ENCODE measurements at regions not wholly inside any gene's neighbourhood (a gene's known extent, or its start where the extent isn't known, plus 50 kb on each side); places are given as distances from the start of the nearest gene placed in this dataset.
A peak's percentile ranks its signal among the peaks of the same experiment; 100 is the strongest.

DNA sequence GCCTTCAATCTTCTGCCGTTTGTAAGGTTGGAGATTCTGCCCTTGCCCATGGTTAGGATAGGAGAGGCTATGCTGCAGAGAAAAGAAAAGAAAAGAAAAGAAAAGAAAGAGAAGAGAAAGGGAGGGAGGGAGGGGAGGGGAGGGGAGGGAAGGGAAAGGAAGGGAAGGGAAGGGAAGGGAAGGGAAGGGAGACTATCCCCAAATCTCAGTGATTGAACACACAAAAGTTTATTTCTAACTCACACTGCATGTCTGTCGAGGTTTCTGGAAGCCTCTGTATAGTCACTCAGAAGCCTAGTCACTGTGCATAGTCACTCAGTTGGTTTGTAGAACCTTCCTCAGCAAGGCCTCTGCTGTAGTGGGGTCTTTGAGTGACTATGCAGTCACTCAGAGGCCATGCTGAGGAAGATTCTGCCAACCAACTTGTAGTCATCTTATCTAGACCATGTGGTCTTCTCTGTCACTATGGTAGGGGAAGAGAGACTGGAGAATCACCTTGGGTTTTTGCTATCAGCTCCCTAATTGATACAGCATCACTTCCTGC, 52.3 kb upstream of the ABCC9 start:
- H3K4me1 ChIP-seq (ENCODE audit: insufficient read depth) = peaks cover 9% of the 10 kb centered on the region
- H3K9me2 ChIP-seq (ENCODE audit: insufficient read depth) = peaks cover 11% of the 10 kb centered on the region; the same call in 1 of the 2 replicates
- no peak overlapping the region for H3K4me2 ChIP-seq
- TF ChIP-seq EZH2phosphoT487 (IDR thresholded peaks at IDR 0.05; ENCODE audit: unreplicated experiment) = no peak
- no peak for TF ChIP-seq JUNB (IDR thresholded peaks at IDR 0.05; ENCODE audit: unreplicated experiment)
- no peak for TF ChIP-seq STAT1 (IDR thresholded peaks at IDR 0.05; ENCODE audit: unreplicated experiment)
- no peak overlapping the region for H3K4me3 Mint-ChIP-seq
- H3K36me3 ChIP-seq (ENCODE audit: insufficient read depth) = no peaks in the 10 kb centered on the region
- H3F3A ChIP-seq (replicated peaks; ENCODE audit: low read depth) = no peaks in the 10 kb centered on the region
- H2AFZ ChIP-seq = peak overlapping the region; percentile 90; the same call in 1 of the 2 replicates
- no peaks in the 10 kb centered on the region for H3K79me2 ChIP-seq (replicated peaks; ENCODE audit: insufficient read depth)
- no peaks in the 10 kb centered on the region for H4K20me1 ChIP-seq (replicated peaks; ENCODE audit: insufficient read depth)
- H3K27ac ChIP-seq (ENCODE audit: low read depth) = no peak overlapping the region
- H3K36me3 Mint-ChIP-seq (ENCODE audit: low read depth) = no peaks in the 10 kb centered on the region
- DNase-seq (ENCODE audit: low spot score) = no peak
- H3K4me1 Mint-ChIP-seq = peaks cover 9% of the 10 kb centered on the region
- H3K4me3 ChIP-seq = no peak overlapping the region
- H3K27me3 ChIP-seq (ENCODE audit: insufficient read depth) = no peaks in the 10 kb centered on the region
- H3K27me3 Mint-ChIP-seq (ENCODE audit: insufficient read depth, low read depth, poor library complexity) = no peaks in the 10 kb centered on the region
- no peaks in the 10 kb centered on the region; the same call in 2 of the 3 replicates for H3K9me3 Mint-ChIP-seq
- H3K27ac Mint-ChIP-seq = no peak overlapping the region
- no peak for ATAC-seq

DNA sequence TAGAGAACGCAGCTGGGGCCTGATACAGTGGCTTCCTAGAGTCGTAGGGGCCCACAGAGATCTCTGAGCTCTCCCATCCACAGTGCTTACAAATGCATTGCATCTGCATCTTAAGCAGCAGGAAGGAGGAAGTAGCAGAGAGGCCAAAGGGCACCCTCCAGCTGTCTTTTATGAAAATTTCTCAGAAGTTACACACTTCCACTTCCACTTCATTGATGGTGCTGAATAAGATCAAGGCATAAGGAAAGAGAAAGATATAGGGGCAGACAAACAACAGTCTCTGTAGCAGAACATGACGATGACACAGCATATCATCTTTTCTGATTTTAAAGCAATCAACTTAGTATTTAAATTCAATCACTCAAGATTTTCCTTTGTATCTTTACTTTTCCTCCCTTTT, 51.6 kb upstream of the ABCC9 start:
- no peak overlapping the region for H3K4me2 ChIP-seq
- DNase-seq (ENCODE audit: low spot score) (no peak), ATAC-seq (peak; percentile 34; the same call in 2 of the 3 replicates)
- H3K36me3 ChIP-seq (ENCODE audit: insufficient read depth) = no peaks in the 10 kb centered on the region
- H3K27ac Mint-ChIP-seq = no peak overlapping the region; the same call in 1 of the 2 replicates
- H2AFZ ChIP-seq = peak overlapping the region; percentile 90
- H3K4me1 ChIP-seq (ENCODE audit: insufficient read depth) = peaks cover 9% of the 10 kb centered on the region
- H3K36me3 Mint-ChIP-seq (ENCODE audit: low read depth) = no peaks in the 10 kb centered on the region
- no peaks in the 10 kb centered on the region for H3K27me3 ChIP-seq (ENCODE audit: insufficient read depth)
- H3K79me2 ChIP-seq (replicated peaks; ENCODE audit: insufficient read depth) = no peaks in the 10 kb centered on the region
- H3K9me2 ChIP-seq (ENCODE audit: insufficient read depth) = peaks cover 11% of the 10 kb centered on the region; the same call in 1 of the 2 replicates
- no peaks in the 10 kb centered on the region; the same call in 2 of the 3 replicates for H3K9me3 Mint-ChIP-seq
- H3K4me1 Mint-ChIP-seq = peaks cover 11% of the 10 kb centered on the region
- no peaks in the 10 kb centered on the region for H4K20me1 ChIP-seq (replicated peaks; ENCODE audit: insufficient read depth)
- H3K4me3 Mint-ChIP-seq = no peak overlapping the region
- H3K4me3 ChIP-seq = no peak overlapping the region
- H3F3A ChIP-seq (replicated peaks; ENCODE audit: low read depth) = no peaks in the 10 kb centered on the region
- no peak overlapping the region for H3K27ac ChIP-seq (ENCODE audit: low read depth)
- H3K27me3 Mint-ChIP-seq (ENCODE audit: insufficient read depth, low read depth, poor library complexity) = no peaks in the 10 kb centered on the region
- TF ChIP-seq CREB1 (CRISPR knock-in tag; IDR thresholded peaks at IDR 0.05; ENCODE audit: low read depth) = no peak
- no peak for TF ChIP-seq ZNF114 (CRISPR knock-in tag; IDR thresholded peaks at IDR 0.05)
- TF ChIP-seq, protein P1, sequence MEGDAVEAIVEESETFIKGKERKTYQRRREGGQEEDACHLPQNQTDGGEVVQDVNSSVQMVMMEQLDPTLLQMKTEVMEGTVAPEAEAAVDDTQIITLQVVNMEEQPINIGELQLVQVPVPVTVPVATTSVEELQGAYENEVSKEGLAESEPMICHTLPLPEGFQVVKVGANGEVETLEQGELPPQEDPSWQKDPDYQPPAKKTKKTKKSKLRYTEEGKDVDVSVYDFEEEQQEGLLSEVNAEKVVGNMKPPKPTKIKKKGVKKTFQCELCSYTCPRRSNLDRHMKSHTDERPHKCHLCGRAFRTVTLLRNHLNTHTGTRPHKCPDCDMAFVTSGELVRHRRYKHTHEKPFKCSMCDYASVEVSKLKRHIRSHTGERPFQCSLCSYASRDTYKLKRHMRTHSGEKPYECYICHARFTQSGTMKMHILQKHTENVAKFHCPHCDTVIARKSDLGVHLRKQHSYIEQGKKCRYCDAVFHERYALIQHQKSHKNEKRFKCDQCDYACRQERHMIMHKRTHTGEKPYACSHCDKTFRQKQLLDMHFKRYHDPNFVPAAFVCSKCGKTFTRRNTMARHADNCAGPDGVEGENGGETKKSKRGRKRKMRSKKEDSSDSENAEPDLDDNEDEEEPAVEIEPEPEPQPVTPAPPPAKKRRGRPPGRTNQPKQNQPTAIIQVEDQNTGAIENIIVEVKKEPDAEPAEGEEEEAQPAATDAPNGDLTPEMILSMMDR (conservative IDR thresholded peaks at IDR 0.05; ENCODE audit: low read depth in 2 of 2) = no peak
- TF ChIP-seq STAT1 (IDR thresholded peaks at IDR 0.05; ENCODE audit: unreplicated experiment) = no peak
- TF ChIP-seq, protein P2, sequence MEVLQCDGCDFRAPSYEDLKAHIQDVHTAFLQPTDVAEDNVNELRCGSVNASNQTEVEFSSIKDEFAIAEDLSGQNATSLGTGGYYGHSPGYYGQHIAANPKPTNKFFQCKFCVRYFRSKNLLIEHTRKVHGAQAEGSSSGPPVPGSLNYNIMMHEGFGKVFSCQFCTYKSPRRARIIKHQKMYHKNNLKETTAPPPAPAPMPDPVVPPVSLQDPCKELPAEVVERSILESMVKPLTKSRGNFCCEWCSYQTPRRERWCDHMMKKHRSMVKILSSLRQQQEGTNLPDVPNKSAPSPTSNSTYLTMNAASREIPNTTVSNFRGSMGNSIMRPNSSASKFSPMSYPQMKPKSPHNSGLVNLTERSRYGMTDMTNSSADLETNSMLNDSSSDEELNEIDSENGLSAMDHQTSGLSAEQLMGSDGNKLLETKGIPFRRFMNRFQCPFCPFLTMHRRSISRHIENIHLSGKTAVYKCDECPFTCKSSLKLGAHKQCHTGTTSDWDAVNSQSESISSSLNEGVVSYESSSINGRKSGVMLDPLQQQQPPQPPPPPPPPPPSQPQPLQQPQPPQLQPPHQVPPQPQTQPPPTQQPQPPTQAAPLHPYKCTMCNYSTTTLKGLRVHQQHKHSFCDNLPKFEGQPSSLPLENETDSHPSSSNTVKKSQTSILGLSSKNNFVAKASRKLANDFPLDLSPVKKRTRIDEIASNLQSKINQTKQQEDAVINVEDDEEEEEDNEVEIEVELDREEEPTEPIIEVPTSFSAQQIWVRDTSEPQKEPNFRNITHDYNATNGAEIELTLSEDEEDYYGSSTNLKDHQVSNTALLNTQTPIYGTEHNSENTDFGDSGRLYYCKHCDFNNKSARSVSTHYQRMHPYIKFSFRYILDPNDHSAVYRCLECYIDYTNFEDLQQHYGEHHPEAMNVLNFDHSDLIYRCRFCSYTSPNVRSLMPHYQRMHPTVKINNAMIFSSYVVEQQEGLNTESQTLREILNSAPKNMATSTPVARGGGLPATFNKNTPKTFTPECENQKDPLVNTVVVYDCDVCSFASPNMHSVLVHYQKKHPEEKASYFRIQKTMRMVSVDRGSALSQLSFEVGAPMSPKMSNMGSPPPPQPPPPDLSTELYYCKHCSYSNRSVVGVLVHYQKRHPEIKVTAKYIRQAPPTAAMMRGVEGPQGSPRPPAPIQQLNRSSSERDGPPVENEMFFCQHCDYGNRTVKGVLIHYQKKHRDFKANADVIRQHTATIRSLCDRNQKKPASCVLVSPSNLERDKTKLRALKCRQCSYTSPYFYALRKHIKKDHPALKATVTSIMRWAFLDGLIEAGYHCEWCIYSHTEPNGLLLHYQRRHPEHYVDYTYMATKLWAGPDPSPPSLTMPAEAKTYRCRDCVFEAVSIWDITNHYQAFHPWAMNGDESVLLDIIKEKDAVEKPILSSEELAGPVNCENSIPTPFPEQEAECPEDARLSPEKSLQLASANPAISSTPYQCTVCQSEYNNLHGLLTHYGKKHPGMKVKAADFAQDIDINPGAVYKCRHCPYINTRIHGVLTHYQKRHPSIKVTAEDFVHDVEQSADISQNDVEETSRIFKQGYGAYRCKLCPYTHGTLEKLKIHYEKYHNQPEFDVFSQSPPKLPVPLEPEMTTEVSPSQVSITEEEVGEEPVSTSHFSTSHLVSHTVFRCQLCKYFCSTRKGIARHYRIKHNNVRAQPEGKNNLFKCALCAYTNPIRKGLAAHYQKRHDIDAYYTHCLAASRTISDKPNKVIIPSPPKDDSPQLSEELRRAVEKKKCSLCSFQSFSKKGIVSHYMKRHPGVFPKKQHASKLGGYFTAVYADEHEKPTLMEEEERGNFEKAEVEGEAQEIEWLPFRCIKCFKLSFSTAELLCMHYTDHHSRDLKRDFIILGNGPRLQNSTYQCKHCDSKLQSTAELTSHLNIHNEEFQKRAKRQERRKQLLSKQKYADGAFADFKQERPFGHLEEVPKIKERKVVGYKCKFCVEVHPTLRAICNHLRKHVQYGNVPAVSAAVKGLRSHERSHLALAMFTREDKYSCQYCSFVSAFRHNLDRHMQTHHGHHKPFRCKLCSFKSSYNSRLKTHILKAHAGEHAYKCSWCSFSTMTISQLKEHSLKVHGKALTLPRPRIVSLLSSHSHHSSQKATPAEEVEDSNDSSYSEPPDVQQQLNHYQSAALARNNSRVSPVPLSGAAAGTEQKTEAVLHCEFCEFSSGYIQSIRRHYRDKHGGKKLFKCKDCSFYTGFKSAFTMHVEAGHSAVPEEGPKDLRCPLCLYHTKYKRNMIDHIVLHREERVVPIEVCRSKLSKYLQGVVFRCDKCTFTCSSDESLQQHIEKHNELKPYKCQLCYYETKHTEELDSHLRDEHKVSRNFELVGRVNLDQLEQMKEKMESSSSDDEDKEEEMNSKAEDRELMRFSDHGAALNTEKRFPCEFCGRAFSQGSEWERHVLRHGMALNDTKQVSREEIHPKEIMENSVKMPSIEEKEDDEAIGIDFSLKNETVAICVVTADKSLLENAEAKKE (CRISPR knock-in tag; IDR thresholded peaks at IDR 0.05) = no peak
- TF ChIP-seq NANOG (IDR thresholded peaks at IDR 0.05; ENCODE audit: borderline replicate concordance) = no peak
- TF ChIP-seq, protein P3, sequence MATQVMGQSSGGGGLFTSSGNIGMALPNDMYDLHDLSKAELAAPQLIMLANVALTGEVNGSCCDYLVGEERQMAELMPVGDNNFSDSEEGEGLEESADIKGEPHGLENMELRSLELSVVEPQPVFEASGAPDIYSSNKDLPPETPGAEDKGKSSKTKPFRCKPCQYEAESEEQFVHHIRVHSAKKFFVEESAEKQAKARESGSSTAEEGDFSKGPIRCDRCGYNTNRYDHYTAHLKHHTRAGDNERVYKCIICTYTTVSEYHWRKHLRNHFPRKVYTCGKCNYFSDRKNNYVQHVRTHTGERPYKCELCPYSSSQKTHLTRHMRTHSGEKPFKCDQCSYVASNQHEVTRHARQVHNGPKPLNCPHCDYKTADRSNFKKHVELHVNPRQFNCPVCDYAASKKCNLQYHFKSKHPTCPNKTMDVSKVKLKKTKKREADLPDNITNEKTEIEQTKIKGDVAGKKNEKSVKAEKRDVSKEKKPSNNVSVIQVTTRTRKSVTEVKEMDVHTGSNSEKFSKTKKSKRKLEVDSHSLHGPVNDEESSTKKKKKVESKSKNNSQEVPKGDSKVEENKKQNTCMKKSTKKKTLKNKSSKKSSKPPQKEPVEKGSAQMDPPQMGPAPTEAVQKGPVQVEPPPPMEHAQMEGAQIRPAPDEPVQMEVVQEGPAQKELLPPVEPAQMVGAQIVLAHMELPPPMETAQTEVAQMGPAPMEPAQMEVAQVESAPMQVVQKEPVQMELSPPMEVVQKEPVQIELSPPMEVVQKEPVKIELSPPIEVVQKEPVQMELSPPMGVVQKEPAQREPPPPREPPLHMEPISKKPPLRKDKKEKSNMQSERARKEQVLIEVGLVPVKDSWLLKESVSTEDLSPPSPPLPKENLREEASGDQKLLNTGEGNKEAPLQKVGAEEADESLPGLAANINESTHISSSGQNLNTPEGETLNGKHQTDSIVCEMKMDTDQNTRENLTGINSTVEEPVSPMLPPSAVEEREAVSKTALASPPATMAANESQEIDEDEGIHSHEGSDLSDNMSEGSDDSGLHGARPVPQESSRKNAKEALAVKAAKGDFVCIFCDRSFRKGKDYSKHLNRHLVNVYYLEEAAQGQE (IDR thresholded peaks at IDR 0.05; ENCODE audit: unreplicated experiment) = no peak
- TF ChIP-seq EZH2 (IDR thresholded peaks at IDR 0.05; ENCODE audit: low read depth, unreplicated experiment) = no peak
- TF ChIP-seq JUNB (IDR thresholded peaks at IDR 0.05; ENCODE audit: unreplicated experiment) = no peak

Measured in GM23338 (cell line).